H9 (cell line): ENCODE measurements at regions not wholly inside any gene's neighbourhood (a gene's known extent, or its start where the extent isn't known, plus 50 kb on each side); places are given as distances from the start of the nearest gene placed in this dataset.

ENCODE experiments used
- DNase-seq: peaks from one replicate; pipeline ENCODE4 v3.0.0-alpha.2; 2017
- H2AFZ ChIP-seq: one replicate; pipeline ENCODE4 v1.6.1; 2013; ENCODE audit warnings: mild to moderate bottlenecking, low read length, control low read depth, moderate library complexity
- H2AK5ac ChIP-seq: 2 replicates; pipeline ENCODE4 v1.6.1; 2013; ENCODE audit warnings: low read length, control low read depth, mixed read lengths; ENCODE audit not compliant: insufficient read length
- H2BK120ac ChIP-seq: one replicate; pipeline ENCODE4 v1.6.1; 2013; ENCODE audit warnings: low read depth, mild to moderate bottlenecking, low read length, control low read depth, inconsistent platforms; ENCODE audit not compliant: poor library complexity, severe bottlenecking
- H2BK12ac ChIP-seq: 2 replicates; pipeline ENCODE4 v1.6.1; 2013; ENCODE audit warnings: low read length, control low read depth, mixed read lengths, low read depth; ENCODE audit not compliant: insufficient read length
- H2BK15ac ChIP-seq: 2 replicates; pipeline ENCODE4 v1.6.1; 2013; ENCODE audit warnings: low read depth, low read length, control low read depth
- H2BK20ac ChIP-seq: one replicate; pipeline ENCODE4 v1.6.1; 2013; ENCODE audit warnings: low read depth, mild to moderate bottlenecking, low read length, control low read depth, inconsistent platforms; ENCODE audit not compliant: poor library complexity, severe bottlenecking
- H2BK5ac ChIP-seq: 2 replicates; pipeline ENCODE4 v1.6.1; 2013; ENCODE audit warnings: low read length, control low read depth, mixed read lengths; ENCODE audit not compliant: insufficient read length
- H3K14ac ChIP-seq: 2 replicates; pipeline ENCODE4 v1.6.1; 2013; ENCODE audit warnings: low read length, control low read depth; ENCODE audit not compliant: insufficient read depth
- H3K18ac ChIP-seq: 2 replicates; pipeline ENCODE4 v1.6.1; 2013; ENCODE audit warnings: low read depth, mild to moderate bottlenecking, mixed read lengths, low read length, control low read depth; ENCODE audit not compliant: insufficient read length
- H3K23ac ChIP-seq: 2 replicates; pipeline ENCODE4 v1.6.1; 2013; ENCODE audit warnings: low read length, control low read depth, mixed read lengths, low read depth; ENCODE audit not compliant: insufficient read length
- H3K23me2 ChIP-seq: 2 replicates; pipeline ENCODE4 v1.6.1; 2013; ENCODE audit warnings: low read depth, mild to moderate bottlenecking, mixed read lengths, low read length, control low read depth; ENCODE audit not compliant: insufficient read length, poor library complexity, severe bottlenecking
- H3K27ac ChIP-seq: 2 replicates; pipeline ENCODE4 v1.5.1; 2013; ENCODE audit warnings: low read length, control low read depth, mixed read lengths, low read depth; ENCODE audit not compliant: insufficient read length
- H3K27me3 ChIP-seq: 2 replicates; pipeline ENCODE4 v1.6.1; 2013; ENCODE audit warnings: low read length, control low read depth, inconsistent platforms; ENCODE audit not compliant: insufficient read depth
- H3K4ac ChIP-seq: 2 replicates; pipeline ENCODE4 v1.6.1; 2013; ENCODE audit warnings: low read depth, mild to moderate bottlenecking, control low read depth, inconsistent platforms, low read length, moderate library complexity
- H3K4me1 ChIP-seq: 2 replicates; pipeline ENCODE4 v1.6.1; 2013; ENCODE audit warnings: low read length, control low read depth, inconsistent platforms; ENCODE audit not compliant: insufficient read depth
- H3K4me2 ChIP-seq: 2 replicates; pipeline ENCODE4 v1.6.1; 2013; ENCODE audit warnings: low read length, control low read depth, mixed read lengths; ENCODE audit not compliant: insufficient read length, insufficient read depth
- H3K56ac ChIP-seq: 2 replicates; pipeline ENCODE4 v1.6.1; 2013; ENCODE audit warnings: low read depth, mild to moderate bottlenecking, mixed read lengths, low read length, control low read depth; ENCODE audit not compliant: insufficient read length
- H3K79me1 ChIP-seq: 2 replicates; pipeline ENCODE4 v1.6.1; 2013; ENCODE audit warnings: low read depth, mild to moderate bottlenecking, moderate library complexity, low read length, control low read depth, inconsistent platforms; ENCODE audit not compliant: insufficient read depth, poor library complexity, severe bottlenecking
- H3K79me2 ChIP-seq: 2 replicates; pipeline ENCODE4 v1.6.1; 2013; ENCODE audit warnings: low read length, control low read depth, inconsistent platforms; ENCODE audit not compliant: insufficient read depth
- H3K9ac ChIP-seq: 2 replicates; pipeline ENCODE4 v1.6.1; 2013; ENCODE audit warnings: low read length, control low read depth, mixed read lengths; ENCODE audit not compliant: insufficient read length; ENCODE audit errors: extremely low read depth
- H3K9me3 ChIP-seq: one replicate; pipeline ENCODE4 v1.6.1; 2013; ENCODE audit warnings: low read depth, low read length, inconsistent platforms; ENCODE audit not compliant: control insufficient read depth
- H3T11ph ChIP-seq: one replicate; pipeline ENCODE4 v1.6.1; 2013; ENCODE audit warnings: mild to moderate bottlenecking, low read length, control low read depth, inconsistent platforms
- H4K20me1 ChIP-seq: one replicate; pipeline ENCODE4 v1.6.1; 2013; ENCODE audit not compliant: control insufficient read depth, insufficient read length, insufficient read depth
- H4K5ac ChIP-seq: 2 replicates; pipeline ENCODE4 v1.6.1; 2013; ENCODE audit warnings: low read depth, mild to moderate bottlenecking, mixed read lengths, low read length, control low read depth; ENCODE audit not compliant: insufficient read length
- H4K8ac ChIP-seq: replicated peaks from 2 replicates; pipeline ENCODE4 v1.6.1; 2013; ENCODE audit warnings: low read length, control low read depth, mixed read lengths, low read depth; ENCODE audit not compliant: insufficient read length
- H4K91ac ChIP-seq: 2 replicates; pipeline ENCODE4 v1.6.1; 2013; ENCODE audit warnings: low read depth, mild to moderate bottlenecking, moderate library complexity, mixed read lengths, low read length, control low read depth; ENCODE audit not compliant: insufficient read length
- H3K27ac Mint-ChIP-seq, 3 experiments: 2 replicates in 2 of 3; 3 replicates in 1 of 3; pipeline ENCODE4 v1.8.0; 2020 to 2021; ENCODE audit warnings: mixed read lengths in 3 of 3, mild to moderate bottlenecking in 1 of 3, moderate library complexity in 1 of 3
- H3K27me3 Mint-ChIP-seq: 2 replicates; pipeline ENCODE4 v1.8.0; 2021; ENCODE audit warnings: low read depth, mild to moderate bottlenecking, moderate library complexity, mixed read lengths
- H3K36me3 Mint-ChIP-seq, 3 experiments: 2 replicates in 2 of 3; 3 replicates in 1 of 3; pipeline ENCODE4 v1.8.0; 2020 to 2021; ENCODE audit warnings: low read depth in 3 of 3, mixed read lengths in 3 of 3; ENCODE audit not compliant: insufficient read depth in 1 of 3
- H3K4me1 Mint-ChIP-seq, 2 experiments: 2 replicates each; pipeline ENCODE4 v1.8.0; 2020; ENCODE audit warnings: mixed read lengths in 2 of 2
- H3K4me3 Mint-ChIP-seq, 2 experiments: 2 replicates in 1 of 2; 3 replicates in 1 of 2; pipeline ENCODE4 v1.8.0; 2020 to 2021; ENCODE audit warnings: mild to moderate bottlenecking in 2 of 2, mixed read lengths in 2 of 2, moderate library complexity in 1 of 2
- H3K9me3 Mint-ChIP-seq, 2 experiments: 2 replicates in 1 of 2; 3 replicates in 1 of 2; pipeline ENCODE4 v1.8.0; 2020; ENCODE audit warnings: mild to moderate bottlenecking in 2 of 2, mixed read lengths in 2 of 2, moderate library complexity in 1 of 2
- CTCF ChIP-seq: fragments of 200-600 bp; sonication (generic); conservative IDR thresholded peaks from 3 replicates; pipeline ENCODE4 v1.8.0; 2021; ENCODE audit warnings: antibody characterized with exemption, mild to moderate bottlenecking
- WGBS: extraction: QIAGEN DNeasy Blood & Tissue Kit; methylation state at CpG from one replicate; pipeline ENCODE4 v1.1.7; 2013; ENCODE audit warnings: missing lambda C conversion rate, low lambda C conversion rate, mixed read lengths; ENCODE audit not compliant: insufficient read length; ENCODE audit errors: extremely low coverage; 5-methylcytosine and 5-hydroxymethylcytosine counted together

- Mint-ChIP-seq H3K9me3 (peaks cover 4% of the 10 kb centered on the region in 2 experiments; a peak in 3 of 5 replicates), H3K27ac (no peak overlapping the region), H3K4me3 (no peak overlapping the region), H3K4me1 (peaks cover 0 to 3% of the 10 kb centered on the region in 2 experiments; a peak in 2 of 4 replicates), H3K36me3 (peaks cover under 1 to 3% (median under 1%) of the 10 kb centered on the region in 3 experiments; a peak in 3 of 7 replicates), H3K27me3 (no peaks in the 10 kb centered on the region)
- no peak overlapping the region for H3K18ac ChIP-seq
- TF ChIP-seq CTCF = no peak
- H2BK20ac ChIP-seq = no peak overlapping the region
- no peak overlapping the region for H3K4ac ChIP-seq
- no peaks in the 10 kb centered on the region for H3K9me3 ChIP-seq
- H4K20me1 ChIP-seq = no peaks in the 10 kb centered on the region
- no peak overlapping the region for H2BK12ac ChIP-seq
- no peak overlapping the region for H3K56ac ChIP-seq
- H3K23me2 ChIP-seq = no peaks in the 10 kb centered on the region
- H3K4me2 ChIP-seq = no peak overlapping the region
- no peak overlapping the region for H4K5ac ChIP-seq
- no peak overlapping the region for H3K23ac ChIP-seq
- no peak overlapping the region for H3K27ac ChIP-seq
- H3K4me1 ChIP-seq = no peaks in the 10 kb centered on the region; the same call in 1 of the 2 replicates
- H4K91ac ChIP-seq = no peak overlapping the region
- H4K8ac ChIP-seq = no peak overlapping the region
- no CpG with 5 or more reads among the region's 2 CpGs for WGBS
- no peak overlapping the region for H3K14ac ChIP-seq
- H3K79me1 ChIP-seq = no peaks in the 10 kb centered on the region
- H3K79me2 ChIP-seq = no peaks in the 10 kb centered on the region
- H2AK5ac ChIP-seq = no peak overlapping the region
- no peak overlapping the region for H3K9ac ChIP-seq
- no peak overlapping the region for H2BK5ac ChIP-seq
- H3K27me3 ChIP-seq = no peaks in the 10 kb centered on the region
- no peak for DNase-seq
- no peak overlapping the region for H2BK120ac ChIP-seq
- H2AFZ ChIP-seq = no peak overlapping the region
- no peak overlapping the region for H2BK15ac ChIP-seq
- no peak overlapping the region for H3T11ph ChIP-seq
Observed at GRCh38 chr2:176865336-176865735, 347.3 kb upstream of the HNRNPA3 start.
